Parathyroid adenoma (tissue), 2 donors: ENCODE measurements at regions not wholly inside any gene's neighbourhood (a gene's known extent, or its start where the extent isn't known, plus 50 kb on each side); places are given as distances from the start of the nearest gene placed in this dataset.
"Not testable (repeated sequence)": the region's sequence is repeated elsewhere in the genome, so short reads cannot be mapped to it uniquely, and the experiment has no call there.

Experiments used
- H2AFZ ChIP-seq: fragments of 300-600 bp; sonication (generic); one replicate; pipeline ENCODE4 v1.7.0; 2017; ENCODE audit warnings: antibody characterized with exemption, mild to moderate bottlenecking
- H3K27ac ChIP-seq: fragments of 300-600 bp; sonication (generic); one replicate; pipeline ENCODE4 v1.7.0; 2017
- H3K27me3 ChIP-seq: fragments of 300-600 bp; sonication (generic); one replicate; pipeline ENCODE4 v1.7.0; 2017; ENCODE audit warnings: low read length; ENCODE audit not compliant: control insufficient read depth, insufficient read depth
- H3K36me3 ChIP-seq: fragments of 300-600 bp; sonication (generic); one replicate; pipeline ENCODE4 v1.7.0; 2017; ENCODE audit warnings: low read length; ENCODE audit not compliant: control insufficient read depth, insufficient read depth
- H3K4me1 ChIP-seq: fragments of 300-600 bp; sonication (generic); one replicate; pipeline ENCODE4 v1.7.0; 2017; ENCODE audit warnings: control low read depth
- H3K4me2 ChIP-seq: fragments of 300-600 bp; sonication (generic); one replicate; pipeline ENCODE4 v1.7.0; 2017; ENCODE audit warnings: low read length
- H3K4me3 ChIP-seq: fragments of 300-600 bp; sonication (generic); one replicate; pipeline ENCODE4 v1.7.0; 2017; ENCODE audit warnings: low read depth, low read length
- H3K79me2 ChIP-seq: fragments of 300-600 bp; sonication (generic); one replicate; pipeline ENCODE4 v1.7.0; 2017; ENCODE audit warnings: control low read depth
- H3K9ac ChIP-seq: fragments of 300-600 bp; sonication (generic); one replicate; pipeline ENCODE4 v1.7.0; 2017; ENCODE audit warnings: mild to moderate bottlenecking
- H3K9me3 ChIP-seq: fragments of 300-600 bp; sonication (generic); one replicate; pipeline ENCODE4 v1.7.0; 2017; ENCODE audit warnings: low read length; ENCODE audit not compliant: control insufficient read depth
- CTCF ChIP-seq: fragments of 300-600 bp; sonication (generic); IDR thresholded peaks from one replicate; pipeline ENCODE4 v1.7.0; 2017; ENCODE audit warnings: antibody characterized with exemption, mild to moderate bottlenecking
- donor health status: primary hyperparathyroidism.

DNA sequence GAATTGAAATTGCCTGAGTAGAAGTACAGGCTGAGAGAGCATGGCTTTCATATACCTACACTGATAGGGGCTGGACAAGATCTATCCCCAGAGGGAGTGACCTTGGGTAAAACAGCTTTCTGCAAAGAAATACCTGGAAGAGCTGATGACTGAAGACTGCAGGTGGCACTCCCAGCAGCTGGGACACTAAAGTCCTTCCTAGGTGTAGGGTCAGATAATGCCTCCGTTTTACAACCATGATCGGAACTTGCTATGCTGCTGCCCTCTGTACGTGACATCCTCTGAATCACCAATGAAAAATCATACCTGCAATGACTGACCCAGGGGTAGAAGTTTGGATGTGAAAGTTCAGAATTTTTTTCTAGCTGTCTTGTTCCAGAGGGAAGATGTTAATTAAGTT lies 107.2 kb upstream of the WDR1 start:
- no peaks in the 10 kb centered on the region for H3K9me3 ChIP-seq
- no peak overlapping the region for H2AFZ ChIP-seq
- H3K27me3 ChIP-seq = no peaks in the 10 kb centered on the region
- H3K27ac ChIP-seq = no peak overlapping the region
- no peaks in the 10 kb centered on the region for H3K36me3 ChIP-seq
- no peak overlapping the region for H3K9ac ChIP-seq
- H3K4me2 ChIP-seq = no peak overlapping the region
- H3K79me2 ChIP-seq = no peaks in the 10 kb centered on the region
- no peaks in the 10 kb centered on the region for H3K4me1 ChIP-seq
- TF ChIP-seq CTCF = no peak
- H3K4me3 ChIP-seq = no peak overlapping the region

DNA sequence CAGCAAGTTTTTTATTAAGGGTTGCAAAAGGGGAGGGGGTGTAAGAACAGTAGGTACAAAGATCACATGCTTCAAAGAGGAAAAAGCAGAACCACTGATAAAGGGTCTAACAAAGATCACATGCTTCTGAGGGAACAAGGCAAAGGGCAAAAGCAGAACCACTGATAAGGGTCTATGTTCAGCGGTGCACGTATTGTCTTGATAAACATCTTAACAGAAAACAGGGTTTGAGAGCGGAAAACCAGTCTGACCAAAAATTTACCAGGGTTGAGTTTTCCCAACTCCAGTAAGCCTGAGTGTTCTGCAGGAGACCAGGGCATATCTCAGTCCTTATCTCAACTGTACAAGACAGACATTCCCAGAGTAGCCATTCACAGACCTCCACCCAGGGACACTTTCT lies 96.9 kb upstream of the WDR1 start:
- not testable (repeated sequence) for H3K9me3 ChIP-seq, H3K79me2 ChIP-seq, H3K4me3 ChIP-seq, H3K4me1 ChIP-seq, H3K36me3 ChIP-seq, H3K27me3 ChIP-seq, H3K27ac ChIP-seq, H3K9ac ChIP-seq, H2AFZ ChIP-seq, H3K4me2 ChIP-seq

- Histone ChIP-seq H3K4me1 (no peaks in the 10 kb centered on the region), H2AFZ (no peak overlapping the region), H3K4me3 (no peak overlapping the region), H3K4me2 (no peak overlapping the region), H3K27me3 (no peaks in the 10 kb centered on the region), H3K9ac (no peak overlapping the region), H3K9me3 (no peaks in the 10 kb centered on the region), H3K27ac (no peak overlapping the region), H3K36me3 (no peaks in the 10 kb centered on the region), H3K79me2 (no peaks in the 10 kb centered on the region)
- TF ChIP-seq CTCF = no peak
Observed at GRCh38 chr4:10212901-10213300, 96.3 kb upstream of the WDR1 start.

GRCh38 chr4:10212400-10212799 lies 95.8 kb upstream of the WDR1 start:
- Histone ChIP-seq H3K4me2 (no peak overlapping the region), H3K27me3 (no peaks in the 10 kb centered on the region), H3K4me1 (no peaks in the 10 kb centered on the region), H3K79me2 (no peaks in the 10 kb centered on the region), H3K36me3 (no peaks in the 10 kb centered on the region), H3K4me3 (no peak overlapping the region), H3K9me3 (no peaks in the 10 kb centered on the region), H3K9ac (no peak overlapping the region), H3K27ac (no peak overlapping the region), H2AFZ (no peak overlapping the region)
- no peak for TF ChIP-seq CTCF

DNA sequence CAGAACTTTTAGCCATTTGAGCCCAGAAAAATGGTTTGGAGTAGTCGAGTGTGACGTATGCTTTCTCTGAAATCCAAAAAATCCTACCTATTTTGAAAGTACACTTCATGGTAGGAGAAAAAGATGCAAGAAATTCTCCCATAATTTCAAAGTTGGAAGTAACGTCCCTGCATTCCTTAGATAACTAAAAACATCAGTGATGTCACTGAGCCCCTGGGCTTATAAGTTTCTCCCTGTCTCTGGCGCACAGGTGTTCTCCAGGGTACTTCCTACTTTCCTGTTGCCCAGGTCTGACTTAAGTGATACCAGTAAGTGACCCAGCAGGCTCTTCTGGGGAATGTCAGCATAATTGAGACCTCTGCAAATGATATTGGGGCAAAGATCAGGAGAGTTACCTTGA lies 90.5 kb upstream of the WDR1 start:
- Histone ChIP-seq H2AFZ (no peak overlapping the region), H3K79me2 (no peaks in the 10 kb centered on the region), H3K4me1 (no peaks in the 10 kb centered on the region), H3K4me3 (no peak overlapping the region), H3K36me3 (no peaks in the 10 kb centered on the region), H3K27ac (no peak overlapping the region), H3K4me2 (no peak overlapping the region), H3K9me3 (no peaks in the 10 kb centered on the region), H3K27me3 (no peaks in the 10 kb centered on the region), H3K9ac (no peak overlapping the region)
- no peak for TF ChIP-seq CTCF
